Liver (tissue), 8 donors: ENCODE measurements at regions not wholly inside any gene's neighbourhood (a gene's known extent, or its start where the extent isn't known, plus 50 kb on each side); places are given as distances from the start of the nearest gene placed in this dataset.
"Not testable (repeated sequence)": the region's sequence is repeated elsewhere in the genome, so short reads cannot be mapped to it uniquely, and the experiment has no call there.

Source experiments
- DNase-seq: peaks from one replicate; pipeline ENCODE4 v3.0.0-alpha.2; 2017; ENCODE audit warnings: low spot score
- H3K27ac ChIP-seq, 2 donors: one replicate each; pipeline ENCODE4 v1.7.0; 2013; ENCODE audit warnings: inconsistent platforms in 2 of 2, low read length in 2 of 2, control low read depth in 1 of 2, low read depth in 1 of 2, mild to moderate bottlenecking in 1 of 2
- H3K27me3 ChIP-seq, 4 donors: one replicate each; pipeline versions ENCODE4 v1.6.1 to v1.7.0; 2013; ENCODE audit warnings: low read length in 3 of 4, inconsistent platforms in 1 of 4, mild to moderate bottlenecking in 1 of 4, moderate library complexity in 1 of 4; ENCODE audit not compliant: control insufficient read depth in 4 of 4, insufficient read depth in 4 of 4
- H3K36me3 ChIP-seq, 4 donors: one replicate each; pipeline versions ENCODE4 v1.6.1 to v1.7.0; 2013; ENCODE audit warnings: low read length in 3 of 4, mild to moderate bottlenecking in 3 of 4, low read depth in 1 of 4, moderate library complexity in 1 of 4; ENCODE audit not compliant: control insufficient read depth in 4 of 4, insufficient read depth in 3 of 4
- H3K4me1 ChIP-seq, 4 donors: one replicate each; pipeline versions ENCODE4 v1.6.1 to v1.7.0; 2013; ENCODE audit warnings: low read length in 3 of 4, mild to moderate bottlenecking in 3 of 4, moderate library complexity in 1 of 4; ENCODE audit not compliant: control insufficient read depth in 4 of 4, insufficient read depth in 4 of 4
- H3K4me3 ChIP-seq, 3 donors: one replicate each; pipeline versions ENCODE4 v1.6.1 to v1.7.0; 2013; ENCODE audit warnings: low read length in 3 of 3, control low read depth in 1 of 3, low read depth in 1 of 3, mild to moderate bottlenecking in 1 of 3
- H3K9ac ChIP-seq, 2 donors: one replicate each; pipeline ENCODE4 v1.7.0; 2013; ENCODE audit warnings: low read length in 2 of 2, mild to moderate bottlenecking in 2 of 2, moderate library complexity in 2 of 2, control low read depth in 1 of 2, low read depth in 1 of 2
- H3K9me3 ChIP-seq, 4 donors: one replicate each; pipeline versions ENCODE4 v1.6.1 to v1.7.0; 2013; ENCODE audit warnings: low read length in 3 of 4; ENCODE audit not compliant: control insufficient read depth in 4 of 4
- EGR1 ChIP-seq, 2 donors: IDR thresholded peaks; 2 replicates each; pipeline ENCODE4 v1.6.1; 2016 to 2018; ENCODE audit warnings: antibody characterized with exemption in 2 of 2, low read depth in 2 of 2
- FOXA1 ChIP-seq: IDR thresholded peaks from 2 replicates; pipeline ENCODE4 v1.6.1; 2016; ENCODE audit warnings: antibody characterized with exemption
- FOXA2 ChIP-seq: IDR thresholded peaks from 2 replicates; pipeline ENCODE4 v1.6.1; 2016; ENCODE audit warnings: antibody characterized with exemption
- GABPA ChIP-seq, 2 donors: IDR thresholded peaks in 1 of 2; conservative IDR thresholded peaks in 1 of 2; 2 replicates each; pipeline ENCODE4 v1.6.1; 2016; ENCODE audit warnings: antibody characterized with exemption in 2 of 2, mild to moderate bottlenecking in 1 of 2, moderate library complexity in 1 of 2
- HNF4A ChIP-seq, 2 donors: conservative IDR thresholded peaks; 2 replicates each; pipeline ENCODE4 v1.6.1; 2016; ENCODE audit warnings: antibody characterized with exemption in 2 of 2, mild to moderate bottlenecking in 2 of 2
- HNF4G ChIP-seq: IDR thresholded peaks from 2 replicates; pipeline ENCODE4 v1.6.1; 2016; ENCODE audit warnings: antibody characterized with exemption
- JUND ChIP-seq, 2 donors: IDR thresholded peaks; 2 replicates each; pipeline ENCODE4 v1.6.1; 2016; ENCODE audit warnings: antibody characterized with exemption in 2 of 2
- NR2F2 ChIP-seq: IDR thresholded peaks from 2 replicates; pipeline ENCODE4 v1.6.1; 2016; ENCODE audit warnings: antibody characterized with exemption
- RAD21 ChIP-seq, 2 donors: IDR thresholded peaks; 2 replicates each; pipeline ENCODE4 v1.6.1; 2016; ENCODE audit warnings: antibody characterized with exemption in 2 of 2, mild to moderate bottlenecking in 2 of 2
- RXRA ChIP-seq, 2 donors: IDR thresholded peaks; 2 replicates each; pipeline ENCODE4 v1.6.1; 2017 to 2018; ENCODE audit warnings: antibody characterized with exemption in 2 of 2, mild to moderate bottlenecking in 1 of 2
- SP1 ChIP-seq: IDR thresholded peaks from 2 replicates; pipeline ENCODE4 v1.6.1; 2018; ENCODE audit warnings: antibody characterized with exemption, mild to moderate bottlenecking
- TAF1 ChIP-seq: conservative IDR thresholded peaks from 2 replicates; pipeline ENCODE4 v1.6.1; 2016; ENCODE audit warnings: antibody characterized with exemption, mild to moderate bottlenecking
- YY1 ChIP-seq: IDR thresholded peaks from 2 replicates; pipeline ENCODE4 v1.6.1; 2016; ENCODE audit warnings: antibody characterized with exemption, mild to moderate bottlenecking
- WGBS: extraction: QIAGEN DNeasy Blood & Tissue Kit; methylation state at CpG from one replicate; pipeline ENCODE4 v1.1.7; 2013; 5-methylcytosine and 5-hydroxymethylcytosine counted together
- TF ChIP-seq, protein P1 (sequence below): fragments of 150-350 bp; IDR thresholded peaks from 2 replicates; pipeline ENCODE4 v1.5.1; 2017; ENCODE audit warnings: improper control_type of control experiment, low read depth, low read length; ENCODE audit not compliant: missing input control
- TF ChIP-seq, protein P2 (sequence below): IDR thresholded peaks from 2 replicates; pipeline ENCODE4 v1.6.1; 2016; ENCODE audit warnings: antibody characterized with exemption
- TF ChIP-seq, protein P3 (sequence below): IDR thresholded peaks from 2 replicates; pipeline ENCODE4 v1.6.1; 2016; ENCODE audit warnings: antibody characterized with exemption, mild to moderate bottlenecking
- TF ChIP-seq, protein P4 (sequence below): IDR thresholded peaks from 2 replicates; pipeline ENCODE4 v1.6.1; 2016; ENCODE audit warnings: antibody characterized with exemption
- TF ChIP-seq, protein P5 (sequence below): IDR thresholded peaks from 2 replicates; pipeline ENCODE4 v1.6.1; 2016; ENCODE audit warnings: antibody characterized with exemption
- donor health status: healthy.
- donor health status: healthy.
- donor health status: healthy.
- donor health status: healthy.
- donor health status: healthy.

DNA sequence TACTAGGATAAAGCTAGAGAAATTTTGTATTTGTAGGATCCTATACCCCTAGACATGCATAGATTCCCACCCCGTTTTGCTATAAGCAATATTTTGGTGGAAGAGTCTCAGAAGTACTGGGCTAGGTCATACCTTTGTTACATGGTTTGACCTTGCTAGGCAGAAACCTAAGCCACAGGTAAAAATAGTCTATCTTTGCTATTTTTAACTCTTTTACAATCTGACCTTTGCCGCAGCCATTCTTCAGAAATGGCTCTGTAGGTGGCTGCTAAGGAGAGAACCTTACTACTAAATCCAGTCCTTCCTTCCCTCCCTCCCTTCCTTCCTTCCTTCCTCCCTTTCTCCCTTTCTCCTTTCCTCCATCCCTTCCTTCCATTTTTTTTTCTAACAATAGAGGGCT, 242.9 kb upstream of the SEL1L start:
- TF ChIP-seq NR2F2 (no peak), FOXA1 (no peak)
- TF ChIP-seq, protein P1, sequence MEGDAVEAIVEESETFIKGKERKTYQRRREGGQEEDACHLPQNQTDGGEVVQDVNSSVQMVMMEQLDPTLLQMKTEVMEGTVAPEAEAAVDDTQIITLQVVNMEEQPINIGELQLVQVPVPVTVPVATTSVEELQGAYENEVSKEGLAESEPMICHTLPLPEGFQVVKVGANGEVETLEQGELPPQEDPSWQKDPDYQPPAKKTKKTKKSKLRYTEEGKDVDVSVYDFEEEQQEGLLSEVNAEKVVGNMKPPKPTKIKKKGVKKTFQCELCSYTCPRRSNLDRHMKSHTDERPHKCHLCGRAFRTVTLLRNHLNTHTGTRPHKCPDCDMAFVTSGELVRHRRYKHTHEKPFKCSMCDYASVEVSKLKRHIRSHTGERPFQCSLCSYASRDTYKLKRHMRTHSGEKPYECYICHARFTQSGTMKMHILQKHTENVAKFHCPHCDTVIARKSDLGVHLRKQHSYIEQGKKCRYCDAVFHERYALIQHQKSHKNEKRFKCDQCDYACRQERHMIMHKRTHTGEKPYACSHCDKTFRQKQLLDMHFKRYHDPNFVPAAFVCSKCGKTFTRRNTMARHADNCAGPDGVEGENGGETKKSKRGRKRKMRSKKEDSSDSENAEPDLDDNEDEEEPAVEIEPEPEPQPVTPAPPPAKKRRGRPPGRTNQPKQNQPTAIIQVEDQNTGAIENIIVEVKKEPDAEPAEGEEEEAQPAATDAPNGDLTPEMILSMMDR, result no peak
- H3K36me3 ChIP-seq, result no peaks in the 10 kb centered on the region
- peaks cover 0 to 1% (median under 1%) of the 10 kb centered on the region in 4 donors for H3K9me3 ChIP-seq
- H3K4me1 ChIP-seq, result no peaks in the 10 kb centered on the region
- H3K4me3 ChIP-seq, result no peak overlapping the region
- 89% methylated on average over 2 of the region's 2 CpGs for WGBS
- no peaks in the 10 kb centered on the region for H3K27me3 ChIP-seq
- H3K9ac ChIP-seq, result no peak overlapping the region
- H3K27ac ChIP-seq, result no peak overlapping the region
- DNase-seq, result no peak

DNA sequence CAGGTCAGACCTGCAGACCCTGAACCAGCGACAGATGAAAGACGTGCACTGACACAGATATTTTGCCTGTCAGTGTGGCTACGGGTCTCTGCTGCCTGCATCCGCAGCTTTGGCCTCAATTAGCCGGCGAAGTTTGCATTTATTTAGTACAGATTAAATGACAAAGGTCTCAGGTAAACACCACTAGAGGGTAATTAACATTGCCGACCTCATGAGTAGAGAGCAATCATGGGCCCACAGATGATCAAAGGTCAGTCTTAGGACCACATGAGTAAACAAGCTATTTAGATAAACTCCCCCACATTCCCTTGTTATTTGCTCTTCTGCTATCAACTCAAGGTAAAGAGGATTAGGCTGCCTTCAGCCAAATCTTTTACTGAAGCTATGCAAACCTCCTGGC, 248.1 kb upstream of the SEL1L start:
- not testable (repeated sequence) for H3K36me3 ChIP-seq, H3K27ac ChIP-seq, H3K27me3 ChIP-seq, H3K4me1 ChIP-seq, H3K9ac ChIP-seq, H3K4me3 ChIP-seq, DNase-seq, H3K9me3 ChIP-seq
- WGBS, result 67% methylated on average over 7 of the region's 7 CpGs

DNA sequence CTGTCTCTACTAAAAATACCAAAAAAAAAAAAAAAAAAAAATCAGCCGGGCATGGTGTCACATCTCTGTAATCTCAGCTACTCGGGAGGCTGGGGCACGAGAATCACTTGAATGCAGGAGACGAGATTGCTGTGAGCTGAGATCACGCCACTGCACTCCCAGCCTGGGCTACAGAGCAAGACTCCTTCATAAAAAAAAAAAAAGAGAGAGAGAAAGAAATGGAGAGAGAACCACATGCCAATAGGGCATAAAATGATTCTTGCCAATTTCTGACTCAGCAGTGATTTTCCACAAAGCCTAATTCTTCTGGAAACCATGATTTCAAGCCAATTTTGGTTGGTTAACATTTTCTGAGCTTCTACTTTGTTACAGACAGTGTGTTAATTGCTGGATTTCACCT, 250.4 kb upstream of the SEL1L start:
- TF ChIP-seq, protein P2, sequence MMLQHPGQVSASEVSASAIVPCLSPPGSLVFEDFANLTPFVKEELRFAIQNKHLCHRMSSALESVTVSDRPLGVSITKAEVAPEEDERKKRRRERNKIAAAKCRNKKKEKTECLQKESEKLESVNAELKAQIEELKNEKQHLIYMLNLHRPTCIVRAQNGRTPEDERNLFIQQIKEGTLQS, result no peak
- TF ChIP-seq GABPA (IDR thresholded peaks at IDR 0.05 in 1 of 2, conservative IDR thresholded peaks at IDR 0.05 in 1 of 2) (no peak), RXRA (IDR thresholded peaks at IDR 0.05) (no peak), RAD21 (IDR thresholded peaks at IDR 0.05) (no peak), SP1 (no peak), TAF1 (no peak), NR2F2 (no peak), FOXA1 (no peak), YY1 (no peak), FOXA2 (no peak), HNF4G (no peak), HNF4A (conservative IDR thresholded peaks at IDR 0.05) (no peak), EGR1 (IDR thresholded peaks at IDR 0.05; ENCODE audit: low read depth in 2 of 2) (no peak), JUND (IDR thresholded peaks at IDR 0.05) (no peak)
- TF ChIP-seq, protein P1, result no peak
- TF ChIP-seq, protein P3, sequence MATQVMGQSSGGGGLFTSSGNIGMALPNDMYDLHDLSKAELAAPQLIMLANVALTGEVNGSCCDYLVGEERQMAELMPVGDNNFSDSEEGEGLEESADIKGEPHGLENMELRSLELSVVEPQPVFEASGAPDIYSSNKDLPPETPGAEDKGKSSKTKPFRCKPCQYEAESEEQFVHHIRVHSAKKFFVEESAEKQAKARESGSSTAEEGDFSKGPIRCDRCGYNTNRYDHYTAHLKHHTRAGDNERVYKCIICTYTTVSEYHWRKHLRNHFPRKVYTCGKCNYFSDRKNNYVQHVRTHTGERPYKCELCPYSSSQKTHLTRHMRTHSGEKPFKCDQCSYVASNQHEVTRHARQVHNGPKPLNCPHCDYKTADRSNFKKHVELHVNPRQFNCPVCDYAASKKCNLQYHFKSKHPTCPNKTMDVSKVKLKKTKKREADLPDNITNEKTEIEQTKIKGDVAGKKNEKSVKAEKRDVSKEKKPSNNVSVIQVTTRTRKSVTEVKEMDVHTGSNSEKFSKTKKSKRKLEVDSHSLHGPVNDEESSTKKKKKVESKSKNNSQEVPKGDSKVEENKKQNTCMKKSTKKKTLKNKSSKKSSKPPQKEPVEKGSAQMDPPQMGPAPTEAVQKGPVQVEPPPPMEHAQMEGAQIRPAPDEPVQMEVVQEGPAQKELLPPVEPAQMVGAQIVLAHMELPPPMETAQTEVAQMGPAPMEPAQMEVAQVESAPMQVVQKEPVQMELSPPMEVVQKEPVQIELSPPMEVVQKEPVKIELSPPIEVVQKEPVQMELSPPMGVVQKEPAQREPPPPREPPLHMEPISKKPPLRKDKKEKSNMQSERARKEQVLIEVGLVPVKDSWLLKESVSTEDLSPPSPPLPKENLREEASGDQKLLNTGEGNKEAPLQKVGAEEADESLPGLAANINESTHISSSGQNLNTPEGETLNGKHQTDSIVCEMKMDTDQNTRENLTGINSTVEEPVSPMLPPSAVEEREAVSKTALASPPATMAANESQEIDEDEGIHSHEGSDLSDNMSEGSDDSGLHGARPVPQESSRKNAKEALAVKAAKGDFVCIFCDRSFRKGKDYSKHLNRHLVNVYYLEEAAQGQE, result no peak
- TF ChIP-seq, protein P4, sequence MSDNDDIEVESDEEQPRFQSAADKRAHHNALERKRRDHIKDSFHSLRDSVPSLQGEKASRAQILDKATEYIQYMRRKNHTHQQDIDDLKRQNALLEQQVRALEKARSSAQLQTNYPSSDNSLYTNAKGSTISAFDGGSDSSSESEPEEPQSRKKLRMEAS, result no peak
- TF ChIP-seq, protein P5, sequence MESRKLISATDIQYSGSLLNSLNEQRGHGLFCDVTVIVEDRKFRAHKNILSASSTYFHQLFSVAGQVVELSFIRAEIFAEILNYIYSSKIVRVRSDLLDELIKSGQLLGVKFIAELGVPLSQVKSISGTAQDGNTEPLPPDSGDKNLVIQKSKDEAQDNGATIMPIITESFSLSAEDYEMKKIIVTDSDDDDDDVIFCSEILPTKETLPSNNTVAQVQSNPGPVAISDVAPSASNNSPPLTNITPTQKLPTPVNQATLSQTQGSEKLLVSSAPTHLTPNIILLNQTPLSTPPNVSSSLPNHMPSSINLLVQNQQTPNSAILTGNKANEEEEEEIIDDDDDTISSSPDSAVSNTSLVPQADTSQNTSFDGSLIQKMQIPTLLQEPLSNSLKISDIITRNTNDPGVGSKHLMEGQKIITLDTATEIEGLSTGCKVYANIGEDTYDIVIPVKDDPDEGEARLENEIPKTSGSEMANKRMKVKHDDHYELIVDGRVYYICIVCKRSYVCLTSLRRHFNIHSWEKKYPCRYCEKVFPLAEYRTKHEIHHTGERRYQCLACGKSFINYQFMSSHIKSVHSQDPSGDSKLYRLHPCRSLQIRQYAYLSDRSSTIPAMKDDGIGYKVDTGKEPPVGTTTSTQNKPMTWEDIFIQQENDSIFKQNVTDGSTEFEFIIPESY, result no peak
- DNase-seq, result no peak
- no peaks in the 10 kb centered on the region for H3K4me1 ChIP-seq
- H3K27ac ChIP-seq, result no peak overlapping the region
- no peaks in the 10 kb centered on the region for H3K36me3 ChIP-seq
- no peak overlapping the region for H3K4me3 ChIP-seq
- H3K9ac ChIP-seq, result no peak overlapping the region
- peaks cover 0 to 4% (median 2%) of the 10 kb centered on the region in 4 donors for H3K9me3 ChIP-seq
- 83% methylated on average over 5 of the region's 5 CpGs for WGBS
- H3K27me3 ChIP-seq, result no peaks in the 10 kb centered on the region
